Tibial artery (tissue), 4 donors: ENCODE measurements at regions not wholly inside any gene's neighbourhood (a gene's known extent, or its start where the extent isn't known, plus 50 kb on each side); places are given as distances from the start of the nearest gene placed in this dataset.

ENCODE experiments used
- DNase-seq, 2 donors: peaks; one replicate each; pipeline ENCODE4 v3.0.0-alpha.2; 2019
- H3K27ac ChIP-seq, 2 donors: fragments of 200-600 bp; sonication (generic) in 1 of 2; 1 replicate in 1 of 2; 2 replicates in 1 of 2; pipeline ENCODE4 v1.5.1; 2018 to 2019; ENCODE audit warnings: mild to moderate bottlenecking in 1 of 2
- H3K27me3 ChIP-seq, 2 donors: fragments of 200-600 bp; sonication (generic) in 1 of 2; one replicate each; pipeline versions ENCODE4 v1.5.1 to v1.6.0; 2016 to 2019
- H3K36me3 ChIP-seq, 3 donors: fragments of 200-600 bp; sonication (generic) in 2 of 3; one replicate each; pipeline ENCODE4 v1.5.1; 2016 to 2019; ENCODE audit warnings: mild to moderate bottlenecking in 2 of 3
- H3K4me1 ChIP-seq, 4 donors: fragments of 200-600 bp; sonication (generic) in 2 of 4; 1 replicate in 3 of 4; 2 replicates in 1 of 4; pipeline ENCODE4 v1.5.1; 2016 to 2019
- H3K4me3 ChIP-seq, 2 donors: fragments of 200-600 bp; sonication (generic) in 1 of 2; 1 replicate in 1 of 2; 2 replicates in 1 of 2; pipeline ENCODE4 v1.5.1; 2018 to 2019; ENCODE audit warnings: mild to moderate bottlenecking in 2 of 2
- H3K9me3 ChIP-seq, 3 donors: fragments of 200-600 bp; sonication (generic) in 1 of 3; one replicate each; pipeline ENCODE4 v1.5.1; 2016 to 2019
- CTCF ChIP-seq, 2 experiments: fragments of 200-600 bp in 1 of 2; fragments of 450-650 bp in 1 of 2; IDR thresholded peaks; one replicate each; pipeline ENCODE4 v1.5.1; 2017 to 2019; ENCODE audit warnings: antibody characterized with exemption in 2 of 2, mild to moderate bottlenecking in 1 of 2, moderate library complexity in 1 of 2
- intact Hi-C: fragments of 100-400 bp; cut with DNase I; formaldehyde crosslinking; loops from one replicate; pipeline ENCODE4 v1.15.0; 2023; ENCODE audit warnings: low total_unique reads

DNA sequence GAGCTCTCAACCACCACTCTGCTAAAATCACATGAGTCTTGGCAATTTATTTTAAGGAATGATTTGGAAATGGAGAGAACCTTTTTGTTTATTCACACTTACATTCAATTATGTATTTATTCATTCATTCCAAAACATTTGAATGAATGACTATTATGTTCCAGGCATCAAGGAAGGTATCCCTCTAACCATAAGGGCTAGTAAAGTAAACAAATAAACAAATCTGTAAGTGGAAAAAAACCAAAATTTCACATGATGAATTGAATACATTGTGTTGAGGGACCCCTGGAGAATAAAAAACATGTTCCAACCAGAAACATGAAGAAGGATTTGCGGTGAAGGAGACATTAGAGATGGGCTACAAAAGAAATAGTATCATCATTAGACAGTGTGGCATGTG, 677.8 kb downstream of the TOX3 start:
- Histone ChIP-seq H3K4me1 (no peaks in the 10 kb centered on the region), H3K9me3 (no peaks in the 10 kb centered on the region), H3K36me3 (no peaks in the 10 kb centered on the region), H3K27ac (no peak overlapping the region), H3K4me3 (no peak overlapping the region), H3K27me3 (no peaks in the 10 kb centered on the region)
- TF ChIP-seq CTCF (IDR thresholded peaks at IDR 0.05), result no peak
- no peak for DNase-seq
- intact Hi-C loops, result no loop called here

- H3K4me1 ChIP-seq, result no peaks in the 10 kb centered on the region
- intact Hi-C loops, result no loop called here
Measured at GRCh38 chr16:51868631-51869030, 678.3 kb downstream of the TOX3 start.

DNA sequence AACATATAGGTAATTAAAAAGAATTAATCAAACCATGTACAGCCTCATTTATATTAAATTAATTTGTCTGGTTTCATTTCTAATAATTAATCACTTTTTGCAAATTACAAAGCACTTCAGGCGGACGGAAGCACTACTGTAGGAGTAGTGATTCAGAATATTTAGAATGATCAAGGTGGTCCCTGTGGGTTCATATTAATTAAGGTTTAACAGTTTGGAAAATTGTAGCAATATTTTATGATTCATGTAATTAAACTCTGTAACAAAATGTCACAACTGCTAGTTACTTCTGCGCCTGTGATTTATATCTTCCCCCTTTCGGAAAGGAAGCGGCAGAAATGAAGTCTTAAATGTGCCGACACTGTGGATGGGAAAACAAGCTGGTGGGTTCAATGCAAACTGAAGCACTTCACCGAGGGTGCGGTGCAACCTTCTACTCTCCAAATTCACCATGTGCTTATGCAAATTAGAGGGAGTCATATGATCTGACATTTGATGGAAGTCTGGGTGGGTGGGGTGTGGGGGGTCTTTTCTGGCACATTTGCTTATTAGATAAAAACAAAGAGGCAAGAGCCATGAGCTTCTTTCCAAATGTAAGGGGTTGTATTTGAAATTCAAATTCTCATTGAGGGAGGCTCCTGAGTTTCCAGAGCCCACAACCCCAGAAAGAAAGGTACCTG, 679.4 kb downstream of the TOX3 start:
- no peak overlapping the region for H3K27ac ChIP-seq
- H3K4me3 ChIP-seq, result no peak overlapping the region
- DNase-seq, result no peak
- intact Hi-C loops, result no loop called here
- no peaks in the 10 kb centered on the region for H3K36me3 ChIP-seq
- no peaks in the 10 kb centered on the region for H3K9me3 ChIP-seq
- TF ChIP-seq CTCF (IDR thresholded peaks at IDR 0.05), result no peak
- H3K27me3 ChIP-seq, result no peaks in the 10 kb centered on the region
- H3K4me1 ChIP-seq, result no peaks in the 10 kb centered on the region

More at GRCh38 chr16:51868631-51869030, 678.3 kb downstream of the TOX3 start:
- no peak overlapping the region for H3K4me3 ChIP-seq
- TF ChIP-seq CTCF (IDR thresholded peaks at IDR 0.05), result no peak
- H3K27me3 ChIP-seq, result no peaks in the 10 kb centered on the region
- DNase-seq, result no peak
- H3K9me3 ChIP-seq, result no peaks in the 10 kb centered on the region
- H3K27ac ChIP-seq, result no peak overlapping the region
- no peaks in the 10 kb centered on the region for H3K36me3 ChIP-seq

GRCh38 chr16:51864575-51864974, 682.4 kb downstream of the TOX3 start:
- intact Hi-C loops, result no loop called here
- no peak for DNase-seq
- no peak for TF ChIP-seq CTCF (IDR thresholded peaks at IDR 0.05)

GRCh38 chr16:51854401-51854951, 692.5 kb downstream of the TOX3 start:
- no peak overlapping the region for H3K27ac ChIP-seq
- H3K36me3 ChIP-seq, result no peaks in the 10 kb centered on the region
- H3K4me1 ChIP-seq, result no peaks in the 10 kb centered on the region
- no peak for DNase-seq
- no peaks in the 10 kb centered on the region for H3K27me3 ChIP-seq
- TF ChIP-seq CTCF (IDR thresholded peaks at IDR 0.05), result no peak
- H3K9me3 ChIP-seq, result no peaks in the 10 kb centered on the region
- intact Hi-C loops, result no loop called here
- H3K4me3 ChIP-seq, result no peak overlapping the region

More at GRCh38 chr16:51864575-51864974, 682.4 kb downstream of the TOX3 start:
- no peak overlapping the region for H3K27ac ChIP-seq
- no peak overlapping the region for H3K4me3 ChIP-seq
- no peaks in the 10 kb centered on the region for H3K27me3 ChIP-seq
- H3K9me3 ChIP-seq, result no peaks in the 10 kb centered on the region
- no peaks in the 10 kb centered on the region for H3K4me1 ChIP-seq
- H3K36me3 ChIP-seq, result no peaks in the 10 kb centered on the region
